ENCODE measurements at regions not wholly inside any gene's neighbourhood (a gene's known extent, or its start where the extent isn't known, plus 50 kb on each side); places are given as distances from the start of the nearest gene placed in this dataset.

GRCh38 chr4:57496697-57497471 is 386.7 kb upstream of the IGFBP7 start (continued):
- TF ChIP-seq PRDM4 (CRISPR knock-in tag; IDR thresholded peaks at IDR 0.05; ENCODE audit: borderline replicate concordance): no peak
- TF ChIP-seq POLR2G (IDR thresholded peaks at IDR 0.05; ENCODE audit: low read depth, low read length): no peak
- TF ChIP-seq ZNF230 (CRISPR knock-in tag; IDR thresholded peaks at IDR 0.05): no peak
- no peak for TF ChIP-seq ZNF530 (CRISPR knock-in tag; IDR thresholded peaks at IDR 0.05; ENCODE audit: low read depth)
- TF ChIP-seq IRF2 (CRISPR knock-in tag; IDR thresholded peaks at IDR 0.05): no peak

GRCh38 chr4:57494821-57495220 is 384.6 kb upstream of the IGFBP7 start:
- H3K4me3 ChIP-seq (replicated peaks in 1 of 3; ENCODE audit: insufficient read depth in 1 of 3, low read depth in 2 of 3, low read length in 3 of 3): no peak overlapping the region
- in situ Hi-C loops (cut with HindIII; ENCODE audit: extremely low pct_ligation_motif_present, low pct_unique_long_range_greater_than_20kb): no loop called here
- ATAC-seq (no peak), DNase-seq (ENCODE audit: low spot score) (no peak), FAIRE-seq (no peak)
- ChIA-PET CTCF (ENCODE audit: low intra/inter-chr PET ratio, low total read pairs) (no interaction called here), POLR2A (no interaction called here)
- no TSS peak for BruUV-seq (replicated peaks)
- H3K79me2 ChIP-seq (ENCODE audit: insufficient read depth, low read length): no peaks in the 10 kb centered on the region
- intact Hi-C loops (cut with micrococcal nuclease; ENCODE audit: unreplicated experiment): no loop called here
- WGBS (ENCODE audit: low lambda C conversion rate): 2% methylated on average over 4 of the region's 4 CpGs
- H3K27me3 ChIP-seq (ENCODE audit: control insufficient read depth in 1 of 2, insufficient read depth in 2 of 2, low read length in 2 of 2): no peaks in the 10 kb centered on the region
- no peaks in the 10 kb centered on the region for H3K9me3 ChIP-seq (ENCODE audit: low read length)
- H3K36me3 ChIP-seq (replicated peaks in 1 of 2; ENCODE audit: control insufficient read depth in 1 of 2, insufficient read depth in 2 of 2, low read length in 2 of 2): no peaks in the 10 kb centered on the region
- H3K4me2 ChIP-seq (ENCODE audit: low read depth, low read length): no peak overlapping the region
- H2AFZ ChIP-seq (ENCODE audit: low read length): no peak overlapping the region
- H3K27ac ChIP-seq (ENCODE audit: extremely low read length, insufficient read depth, low read length): no peak overlapping the region
- no peak for TF ChIP-seq ZNF737 (CRISPR knock-in tag; IDR thresholded peaks at IDR 0.05; ENCODE audit: borderline replicate concordance)
- TF ChIP-seq CENPBD1 (CRISPR knock-in tag; IDR thresholded peaks at IDR 0.05; ENCODE audit: borderline replicate concordance, low read depth): no peak
- no peak for TF ChIP-seq JUND (CRISPR knock-in tag; IDR thresholded peaks at IDR 0.05)
- TF ChIP-seq SOX6 (IDR thresholded peaks at IDR 0.05): no peak
- no peak for TF ChIP-seq SOX6 (CRISPR knock-in tag; IDR thresholded peaks at IDR 0.05)
- TF ChIP-seq ZKSCAN5 (CRISPR knock-in tag; IDR thresholded peaks at IDR 0.05): no peak
- TF ChIP-seq PAXIP1 (CRISPR knock-in tag; conservative IDR thresholded peaks at IDR 0.05): no peak
- TF ChIP-seq KLF13 (CRISPR knock-in tag; IDR thresholded peaks at IDR 0.05): no peak
- TF ChIP-seq GABPB1 (CRISPR knock-in tag; IDR thresholded peaks at IDR 0.05): no peak
- TF ChIP-seq ZNF337 (CRISPR knock-in tag; IDR thresholded peaks at IDR 0.05; ENCODE audit: borderline replicate concordance, low read depth): no peak
- no peak for TF ChIP-seq ATRX (CRISPR knock-in tag; IDR thresholded peaks at IDR 0.05; ENCODE audit: borderline replicate concordance)
- TF ChIP-seq FOSL1 (CRISPR knock-in tag; IDR thresholded peaks at IDR 0.05; ENCODE audit: borderline replicate concordance): no peak
- no peak overlapping the region for H3K9ac ChIP-seq (ENCODE audit: insufficient read depth, low read depth, low read length)
- no peaks in the 10 kb centered on the region for H3K4me1 ChIP-seq (ENCODE audit: insufficient read depth, low read length)
- H4K20me1 ChIP-seq (ENCODE audit: insufficient read depth, low read length): no peaks in the 10 kb centered on the region

Measured in HepG2 (cell line).